ENCODE measurements at regions not wholly inside any gene's neighbourhood (a gene's known extent, or its start where the extent isn't known, plus 50 kb on each side); places are given as distances from the start of the nearest gene placed in this dataset.

- DNase-seq (ENCODE audit: extremely low read depth, low read depth) = peak; percentile 31
- no peak for TF ChIP-seq CTCF (IDR thresholded peaks at IDR 0.05; ENCODE audit: low read depth, low read length)
Measured at GRCh38 chr4:180636696-180637404, 1606.4 kb upstream of the TENM3 start.

- no peak for DNase-seq (ENCODE audit: extremely low read depth, low read depth)
- no peak for TF ChIP-seq CTCF (IDR thresholded peaks at IDR 0.05; ENCODE audit: low read depth, low read length)
Measured at GRCh38 chr4:180637616-180638015, 1605.6 kb upstream of the TENM3 start.

- no peak for TF ChIP-seq CTCF (IDR thresholded peaks at IDR 0.05; ENCODE audit: low read depth, low read length)
- DNase-seq (ENCODE audit: extremely low read depth, low read depth) = no peak
Measured at GRCh38 chr4:180640193-180640592, 1603.0 kb upstream of the TENM3 start.

GRCh38 chr4:180641495-180641894 is 1601.7 kb upstream of the TENM3 start:
- TF ChIP-seq CTCF (IDR thresholded peaks at IDR 0.05; ENCODE audit: low read depth, low read length) = no peak
- DNase-seq (ENCODE audit: extremely low read depth, low read depth) = no peak

GRCh38 chr4:180642732-180643131 is 1600.5 kb upstream of the TENM3 start:
- TF ChIP-seq CTCF (IDR thresholded peaks at IDR 0.05; ENCODE audit: low read depth, low read length) = no peak
- no peak for DNase-seq (ENCODE audit: extremely low read depth, low read depth)

- DNase-seq (ENCODE audit: extremely low read depth, low read depth) = no peak
- TF ChIP-seq CTCF (IDR thresholded peaks at IDR 0.05; ENCODE audit: low read depth, low read length) = no peak
Measured at GRCh38 chr4:180650273-180650672, 1592.9 kb upstream of the TENM3 start.

- DNase-seq (ENCODE audit: extremely low read depth, low read depth) = no peak
- no peak for TF ChIP-seq CTCF (IDR thresholded peaks at IDR 0.05; ENCODE audit: low read depth, low read length)
Measured at GRCh38 chr4:180652533-180652932, 1590.7 kb upstream of the TENM3 start.
